HuH-7 (cell line): ENCODE measurements at regions not wholly inside any gene's neighbourhood (a gene's known extent, or its start where the extent isn't known, plus 50 kb on each side); places are given as distances from the start of the nearest gene placed in this dataset.

ENCODE experiments used
- DNase-seq: peaks from one replicate; pipeline ENCODE4 v3.0.0; 2011; ENCODE audit warnings: low spot score

DNA sequence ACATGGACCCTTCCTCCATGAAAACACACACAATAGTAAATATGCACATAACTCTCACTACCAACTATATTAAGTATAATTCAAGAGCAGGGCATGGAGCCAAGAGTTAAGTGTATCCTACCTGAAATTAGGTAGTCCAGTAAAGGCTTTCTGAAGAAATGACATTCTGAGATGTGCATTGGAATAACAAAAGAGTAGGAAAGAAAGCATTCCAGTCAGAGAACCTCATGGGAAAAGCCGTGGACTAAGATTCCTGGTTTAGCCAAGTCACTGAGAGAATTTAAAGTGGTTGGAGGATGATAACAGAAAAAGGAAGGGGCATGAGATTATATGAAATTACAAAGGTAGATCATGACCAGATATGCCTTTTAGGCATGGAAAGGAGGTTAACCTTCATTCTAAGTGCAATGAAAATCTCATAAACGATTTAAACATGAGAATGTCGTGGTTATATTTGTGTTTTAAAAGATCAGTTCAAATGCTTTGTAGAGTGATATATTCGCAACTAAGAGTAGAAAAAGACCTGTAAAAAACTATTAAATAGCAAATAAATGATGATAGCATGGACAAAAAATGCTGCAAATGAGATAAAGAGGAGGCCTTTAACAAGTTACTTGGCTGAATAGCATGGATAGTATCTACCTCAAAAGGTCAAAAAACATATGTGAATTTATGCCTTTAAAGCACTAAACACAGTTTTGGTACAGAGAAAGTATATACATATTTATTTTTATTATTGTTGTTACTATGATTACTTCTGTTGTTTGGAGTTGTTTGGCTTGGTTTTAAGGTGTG lies 767.4 kb upstream of the GHITM start:
- DNase-seq = no peak

- no peak for DNase-seq
Observed at GRCh38 chr10:83372646-83373045, 766.7 kb upstream of the GHITM start.

DNA sequence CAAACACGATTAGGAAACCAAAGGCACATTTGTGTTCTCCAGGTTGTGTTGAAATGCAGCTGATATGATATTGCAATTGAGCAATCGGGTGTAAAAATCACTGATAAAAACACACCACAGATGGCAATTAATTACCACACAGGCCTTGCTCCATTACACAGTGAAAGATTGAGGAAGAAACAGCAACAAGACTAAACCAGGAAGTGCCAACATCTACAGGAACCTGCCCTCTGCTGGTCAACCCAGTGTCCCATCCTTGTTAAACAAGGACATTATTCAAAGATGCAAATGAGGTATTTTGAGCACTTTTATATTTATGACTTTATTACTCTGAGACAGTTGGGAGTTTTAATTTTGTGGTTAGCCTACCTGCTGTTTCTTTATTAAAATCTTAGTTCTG lies 765.6 kb upstream of the GHITM start:
- no peak for DNase-seq

GRCh38 chr10:83374741-83375140 lies 764.6 kb upstream of the GHITM start:
- no peak for DNase-seq

- no peak for DNase-seq
Observed at GRCh38 chr10:83375274-83375673, 764.0 kb upstream of the GHITM start.

DNA sequence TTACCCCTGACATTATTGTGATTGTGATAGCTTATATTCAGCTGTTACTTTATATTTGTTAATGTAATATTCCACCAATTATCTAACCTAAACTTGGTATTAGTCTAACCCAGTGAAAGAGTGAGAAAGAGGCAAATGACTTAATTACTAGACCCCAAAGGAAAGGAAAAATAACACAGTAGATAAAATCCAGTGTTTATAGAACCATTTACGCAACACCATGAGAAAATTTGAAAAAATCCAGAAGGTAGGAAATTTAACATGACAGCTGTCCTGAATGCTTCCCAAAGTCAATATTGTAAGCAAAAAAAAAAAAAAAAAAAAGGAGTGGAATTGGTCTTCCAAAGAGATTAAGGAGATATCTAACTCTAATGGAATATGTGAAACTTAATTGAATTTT lies 741.5 kb upstream of the GHITM start:
- no peak for DNase-seq

DNA sequence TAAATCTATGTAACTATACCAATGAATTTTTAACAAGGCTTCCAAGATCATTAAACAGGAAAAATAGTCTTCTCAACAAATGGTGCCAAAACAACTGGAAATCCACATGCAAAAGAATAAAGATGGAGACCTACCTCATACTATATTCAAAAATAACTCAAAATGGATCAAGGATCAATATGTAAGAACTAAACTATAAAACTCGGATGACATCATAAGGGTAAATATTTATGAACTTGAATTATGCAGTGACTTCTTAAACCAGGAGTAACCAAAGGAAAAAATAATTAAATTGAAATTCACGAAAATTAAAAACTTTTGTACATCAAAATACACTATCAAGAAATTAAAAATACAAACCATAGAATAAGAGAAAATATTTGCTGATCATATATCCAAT lies 728.7 kb upstream of the GHITM start:
- DNase-seq = no peak

DNA sequence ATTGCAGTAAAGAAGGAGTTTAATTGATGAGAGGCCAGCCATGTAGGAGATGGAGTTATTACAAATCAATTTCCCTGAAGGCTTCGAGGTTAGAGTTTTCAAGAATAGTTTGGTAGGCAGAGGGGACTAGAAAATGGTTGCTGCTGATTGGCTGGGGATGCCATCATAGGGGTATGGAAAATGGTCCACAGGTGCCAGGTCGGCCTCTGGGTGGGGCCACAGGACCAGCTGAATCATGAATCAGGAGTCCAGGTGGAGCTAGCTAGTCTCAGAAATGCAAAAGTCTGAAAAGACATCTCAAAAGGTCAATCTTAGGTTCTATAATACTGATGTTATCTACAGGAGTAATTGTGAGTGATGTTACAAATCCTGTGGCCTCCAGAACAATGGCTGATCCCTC lies 714.0 kb upstream of the GHITM start:
- DNase-seq = no peak

GRCh38 chr10:83427101-83427500 lies 712.2 kb upstream of the GHITM start:
- DNase-seq = no peak

- DNase-seq = no peak
Observed at GRCh38 chr10:83432261-83433045, 706.9 kb upstream of the GHITM start.

- no peak for DNase-seq
Observed at GRCh38 chr10:83433705-83434104, 705.6 kb upstream of the GHITM start.

GRCh38 chr10:83448013-83448412 lies 691.3 kb upstream of the GHITM start:
- DNase-seq = no peak

DNA sequence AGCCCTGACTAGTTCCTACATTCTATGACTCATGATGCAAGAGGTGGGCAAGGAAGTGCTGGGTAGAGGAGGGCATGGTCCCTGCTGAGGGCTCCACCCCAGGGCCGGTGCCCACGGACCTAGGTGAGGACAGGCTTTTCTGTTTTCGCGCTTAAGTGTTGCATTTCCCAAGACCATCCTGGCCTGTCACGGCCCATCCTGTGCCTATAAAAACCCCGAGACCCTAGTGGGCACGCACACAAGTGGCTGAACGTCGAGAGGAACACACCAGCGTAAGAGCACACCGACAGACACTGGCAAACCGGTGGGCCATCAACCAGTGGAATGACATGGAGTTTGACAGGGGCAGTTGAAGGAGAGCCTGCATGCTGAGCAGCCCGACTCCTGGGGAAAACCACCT lies 680.7 kb upstream of the GHITM start:
- DNase-seq = no peak

- DNase-seq = no peak
Observed at GRCh38 chr10:83459124-83459523, 680.2 kb upstream of the GHITM start.

- DNase-seq = no peak
Observed at GRCh38 chr10:83469728-83470331, 669.5 kb upstream of the GHITM start.

DNA sequence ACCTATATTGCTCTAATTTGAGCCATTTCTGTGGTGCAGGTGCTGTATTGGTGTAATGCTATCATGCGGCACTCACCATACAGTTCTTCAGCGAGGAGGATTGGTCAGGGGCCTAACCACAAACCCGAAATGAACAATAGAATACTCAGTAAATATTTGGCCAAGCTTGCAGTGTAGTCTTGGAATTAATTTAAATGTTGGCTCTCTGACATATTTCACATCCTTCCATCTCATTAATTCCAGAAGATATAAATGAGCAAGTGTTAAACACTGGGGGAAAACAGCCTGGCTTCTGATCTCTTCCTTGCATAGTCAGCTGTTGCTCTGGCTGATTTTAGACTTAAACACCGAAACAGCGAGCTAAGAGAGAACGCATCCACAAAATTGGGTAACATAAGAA lies 663.1 kb upstream of the GHITM start:
- DNase-seq = no peak

GRCh38 chr10:83489161-83489560 lies 650.1 kb upstream of the GHITM start:
- no peak for DNase-seq

- DNase-seq = no peak
Observed at GRCh38 chr10:83492004-83492403, 647.3 kb upstream of the GHITM start.

GRCh38 chr10:83512681-83513080 lies 626.6 kb upstream of the GHITM start:
- DNase-seq = no peak

DNA sequence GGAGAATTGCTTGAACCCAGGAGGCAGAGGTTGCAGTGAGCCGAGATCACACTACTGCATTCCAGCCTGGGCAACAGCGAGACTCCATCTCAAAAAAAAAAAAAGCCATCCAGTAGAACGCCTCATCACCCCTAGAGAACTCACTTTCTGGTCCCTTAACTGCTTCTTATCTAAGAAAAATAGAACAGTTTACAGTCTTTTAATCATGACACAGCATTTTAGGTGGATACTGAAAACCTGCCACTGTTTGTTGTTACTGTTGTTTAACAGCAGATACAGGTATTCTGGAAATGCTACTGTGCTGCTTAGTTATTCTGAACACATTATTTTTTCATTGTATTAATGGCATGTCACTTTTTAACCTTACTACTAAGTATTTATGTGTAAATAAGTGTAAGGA lies 624.3 kb upstream of the GHITM start:
- no peak for DNase-seq

GRCh38 chr10:83516788-83517187 lies 622.5 kb upstream of the GHITM start:
- DNase-seq = no peak

DNA sequence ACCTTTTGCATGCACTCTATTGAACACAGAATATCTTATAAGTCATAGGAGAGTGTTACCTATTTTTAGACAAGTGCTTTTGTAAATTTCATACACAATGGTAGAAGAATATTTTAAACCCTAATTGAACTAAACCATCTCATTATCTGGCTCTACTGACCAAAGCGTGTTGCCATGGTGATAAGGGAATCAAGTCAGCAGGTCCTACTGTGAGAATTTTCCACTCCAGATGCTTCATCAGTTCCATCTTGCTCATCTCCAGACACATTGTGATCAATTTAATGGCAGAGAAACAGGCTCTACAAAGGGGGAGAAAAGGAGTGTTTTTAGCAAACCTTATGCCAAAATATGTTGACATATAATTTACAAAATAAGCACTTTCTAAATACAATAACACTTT lies 621.9 kb upstream of the GHITM start:
- DNase-seq = no peak

DNA sequence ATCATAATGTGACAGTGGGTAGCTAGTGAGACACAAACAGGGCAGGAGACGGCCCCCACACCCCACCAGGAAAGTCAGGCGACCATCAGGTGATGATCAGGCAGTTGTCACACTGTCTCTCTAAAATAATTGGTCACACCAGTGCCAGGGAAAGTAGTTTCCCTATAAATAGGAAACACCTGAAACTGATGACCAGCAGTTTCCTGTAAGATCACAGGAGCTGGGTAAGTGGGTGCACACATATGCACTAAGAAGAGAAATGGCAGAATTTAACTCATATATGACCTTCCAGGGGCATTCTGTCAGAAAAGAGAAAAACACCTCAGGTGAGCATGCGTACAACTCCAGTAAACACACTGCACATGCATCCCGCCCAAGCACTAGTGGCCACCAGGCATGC lies 620.5 kb upstream of the GHITM start:
- DNase-seq = no peak
